IPS DF 19.7 (cell line): ENCODE measurements at regions not wholly inside any gene's neighbourhood (a gene's known extent, or its start where the extent isn't known, plus 50 kb on each side); places are given as distances from the start of the nearest gene placed in this dataset.
"Not testable (repeated sequence)": the region's sequence is repeated elsewhere in the genome, so short reads cannot be mapped to it uniquely, and the experiment has no call there.

Experiments used
- DNase-seq: peaks from one replicate; pipeline ENCODE4 v3.0.0-alpha.2; 2013; ENCODE audit warnings: low read depth, low spot score

- no peak for DNase-seq
Measured at GRCh38 chr3:194189243-194189791, 53.4 kb downstream of the HES1 start.

GRCh38 chr3:194191850-194192249 is 55.9 kb downstream of the HES1 start:
- not testable (repeated sequence) for DNase-seq

- DNase-seq, result no peak
Measured at GRCh38 chr3:194194051-194194756, 58.3 kb downstream of the HES1 start.

- DNase-seq, result no peak
Measured at GRCh38 chr3:194194757-194195085, 58.8 kb downstream of the HES1 start.

- no peak for DNase-seq
Measured at GRCh38 chr3:194195611-194196010, 59.7 kb downstream of the HES1 start.

GRCh38 chr3:194196876-194197275 is 60.9 kb downstream of the HES1 start:
- no peak for DNase-seq

- no peak for DNase-seq
Measured at GRCh38 chr3:194197396-194197960, 61.5 kb downstream of the HES1 start.

- no peak for DNase-seq
Measured at GRCh38 chr3:194197981-194198695, 62.2 kb downstream of the HES1 start.

GRCh38 chr3:194198938-194199337 is 63.0 kb downstream of the HES1 start:
- DNase-seq, result no peak

- DNase-seq, result no peak
Measured at GRCh38 chr3:194200422-194201081, 64.6 kb downstream of the HES1 start.

- no peak for DNase-seq
Measured at GRCh38 chr3:194201953-194202666, 66.2 kb downstream of the HES1 start.

- DNase-seq, result no peak
Measured at GRCh38 chr3:194203482-194204041, 67.6 kb downstream of the HES1 start.

- DNase-seq, result no peak
Measured at GRCh38 chr3:194204042-194204987, 68.4 kb downstream of the HES1 start.

- no peak for DNase-seq
Measured at GRCh38 chr3:194205675-194206133, 69.8 kb downstream of the HES1 start.

- DNase-seq, result no peak
Measured at GRCh38 chr3:194206320-194206719, 70.4 kb downstream of the HES1 start.

- DNase-seq, result no peak
Measured at GRCh38 chr3:194208709-194209108, 72.8 kb downstream of the HES1 start.

- DNase-seq, result no peak
Measured at GRCh38 chr3:194212161-194212844, 76.4 kb downstream of the HES1 start.

- peak; percentile 90 for DNase-seq
Measured at GRCh38 chr3:194212845-194213331, 76.9 kb downstream of the HES1 start.

GRCh38 chr3:194215392-194215791 is 79.4 kb downstream of the HES1 start:
- no peak for DNase-seq
